Stimulated activated CD4-positive, alpha-beta T cell treated with anti-CD3 and anti-CD28 coated beads, Interleukin-12 subunit alpha, Interleukin-12 subunit beta, amount 100 ng/mL, for 48 hours (primary cell): ENCODE measurements at regions not wholly inside any gene's neighbourhood (a gene's known extent, or its start where the extent isn't known, plus 50 kb on each side); places are given as distances from the start of the nearest gene placed in this dataset.
"Not testable (repeated sequence)": the region's sequence is repeated elsewhere in the genome, so short reads cannot be mapped to it uniquely, and the experiment has no call there.

Source experiments
- DNase-seq, 3 donors: peaks; one replicate each; pipeline ENCODE4 v3.0.0-alpha.2; 2020; ENCODE audit warnings: low read depth in 2 of 3, low spot score in 1 of 3

DNA sequence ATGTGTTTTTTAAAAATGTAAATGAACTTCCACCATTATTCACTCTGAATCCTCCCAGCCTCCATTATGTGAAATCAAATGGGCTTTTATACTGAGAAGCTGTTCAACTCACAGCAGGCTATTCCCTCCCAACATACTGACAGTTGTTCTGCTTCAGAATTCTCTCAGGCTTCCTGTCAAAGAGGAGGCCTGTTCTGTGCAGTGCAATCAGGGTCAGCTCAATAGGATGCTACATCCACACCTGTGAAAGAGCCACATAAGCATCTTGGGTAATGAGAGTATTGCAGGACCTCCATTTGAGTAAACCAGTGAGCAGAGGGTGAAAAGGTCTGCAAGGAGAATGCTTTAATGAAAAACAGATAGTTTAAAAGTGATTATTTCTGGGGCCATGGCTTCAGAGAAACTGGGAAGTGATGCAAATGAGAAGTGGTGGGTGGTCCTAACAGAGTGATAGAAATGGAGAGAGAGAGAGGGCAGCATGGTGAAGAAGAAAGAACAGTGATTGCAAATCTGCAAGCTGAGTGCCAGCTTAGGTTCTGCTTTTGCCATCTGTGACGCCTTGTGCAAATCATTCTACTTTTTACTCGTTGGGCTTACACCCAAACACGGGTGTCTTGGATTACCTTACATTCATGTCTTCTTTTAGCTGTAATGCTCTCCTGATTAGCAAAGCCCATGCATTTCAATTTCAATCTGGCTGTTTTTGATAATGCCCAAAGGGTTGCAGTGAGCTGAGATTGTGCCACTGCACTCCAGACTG is 202.5 kb upstream of the NMUR2 start:
- DNase-seq = no peak

DNA sequence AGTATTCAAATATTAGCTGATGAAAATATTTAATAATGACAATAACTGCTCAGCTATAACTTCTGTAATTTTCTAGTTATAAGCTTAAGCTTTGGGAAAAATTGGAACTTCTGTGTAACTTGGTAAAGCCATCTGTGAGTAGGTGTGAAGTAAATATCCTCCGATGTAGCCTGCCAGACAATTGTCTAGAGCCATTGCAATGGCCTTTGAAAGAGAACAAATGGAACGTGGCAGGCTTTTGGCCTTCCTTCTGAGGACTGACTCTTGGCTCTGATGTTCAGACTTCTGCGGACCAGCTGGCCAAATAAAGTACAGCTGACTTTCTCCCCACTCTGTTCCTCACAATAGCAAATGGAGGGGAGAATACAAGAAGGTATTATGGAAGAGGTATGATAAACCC is 203.4 kb upstream of the NMUR2 start:
- DNase-seq = no peak

DNA sequence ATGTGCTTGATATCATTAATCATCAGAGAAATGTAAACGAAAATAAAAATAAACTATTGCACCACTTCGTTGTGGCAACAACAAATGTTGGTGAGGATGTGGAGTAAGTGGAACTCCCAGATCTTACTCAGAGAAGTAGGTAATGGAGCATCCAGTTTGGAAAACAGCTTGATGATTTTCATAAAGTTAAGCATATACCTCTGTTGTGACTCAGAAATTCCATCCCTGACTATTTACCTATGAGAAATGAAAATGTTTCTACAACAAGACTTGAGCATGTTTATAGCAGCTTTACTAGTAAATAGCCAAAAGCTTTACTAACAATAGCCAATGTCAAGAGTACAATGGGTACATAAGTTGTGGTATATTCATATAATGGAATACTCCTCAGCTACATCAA is 214.7 kb upstream of the NMUR2 start:
- no peak for DNase-seq

DNA sequence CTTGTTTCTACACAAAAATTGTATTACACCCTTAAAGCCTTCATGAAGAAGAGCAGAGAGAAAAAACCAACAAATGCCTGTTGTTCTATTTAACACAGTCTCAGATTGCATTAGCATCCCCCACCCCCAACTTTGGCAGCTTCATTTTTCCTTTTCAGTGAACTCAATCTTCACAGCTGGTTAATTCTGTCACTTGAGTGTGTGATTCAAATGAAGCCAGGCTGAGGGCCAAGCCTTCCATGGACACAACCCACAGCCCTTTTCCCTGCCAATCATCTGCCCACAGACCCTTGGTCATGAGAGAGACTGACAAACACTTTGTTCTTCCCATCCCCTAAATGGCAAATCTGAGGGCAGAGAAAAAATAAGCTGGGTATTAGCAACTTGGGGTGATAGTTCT is 217.5 kb upstream of the NMUR2 start:
- no peak for DNase-seq

DNA sequence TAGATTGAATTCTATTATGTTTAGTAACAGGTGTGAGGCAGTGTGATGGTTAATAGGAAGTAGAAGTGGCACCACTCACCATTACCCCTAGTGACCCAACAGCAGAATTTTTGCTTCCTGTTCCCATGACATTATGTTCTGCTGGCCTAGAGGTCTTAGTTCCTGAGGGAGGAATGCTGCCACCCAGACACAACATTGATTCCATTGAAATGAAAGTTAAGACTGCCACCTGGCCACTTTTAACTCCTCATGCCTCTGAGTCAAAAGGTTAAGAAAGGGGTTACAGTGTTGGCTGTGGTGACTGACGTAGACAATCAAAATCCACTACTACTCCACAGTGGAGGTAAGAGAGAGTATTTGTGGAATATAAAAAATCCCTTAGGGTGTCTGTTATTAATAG is 218.9 kb upstream of the NMUR2 start:
- DNase-seq = no peak

DNA sequence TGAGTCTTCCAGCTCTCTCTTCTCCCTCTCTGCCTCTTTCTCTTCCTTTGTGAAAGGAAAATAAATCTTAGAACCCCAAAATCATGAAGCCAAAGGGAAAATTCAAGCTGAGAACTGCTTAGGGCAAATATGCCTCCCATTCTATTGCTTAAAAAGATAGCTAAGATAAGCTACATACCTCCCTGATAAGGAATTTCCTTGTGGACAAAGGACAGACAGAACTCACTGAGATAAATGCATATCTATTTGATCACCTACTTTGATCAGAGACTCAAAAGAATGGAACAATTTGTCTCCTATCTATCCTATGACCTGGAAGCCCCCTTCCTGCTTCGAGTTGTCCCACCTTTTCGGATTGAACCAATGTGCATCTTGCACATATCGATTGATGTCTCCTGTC is 220.6 kb upstream of the NMUR2 start:
- DNase-seq = no peak

DNA sequence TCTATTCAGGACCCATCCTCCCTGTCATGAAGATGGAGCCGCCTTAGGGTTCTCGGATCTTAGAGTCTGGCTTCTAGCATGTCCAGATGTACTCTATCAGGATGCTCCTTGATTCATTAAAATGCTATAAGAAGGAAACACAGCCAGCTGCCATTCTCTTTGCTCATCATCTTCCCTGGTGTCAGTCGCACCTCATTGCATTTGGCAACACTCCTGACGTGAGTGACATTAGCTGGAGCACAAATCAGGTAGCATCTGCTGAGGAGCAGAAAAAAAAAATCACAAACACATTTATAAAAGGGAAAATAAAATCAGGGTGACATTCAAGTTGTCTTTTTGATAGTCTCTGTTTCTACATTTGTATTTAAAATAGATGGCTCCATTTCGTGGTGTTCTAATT is 226.1 kb upstream of the NMUR2 start:
- DNase-seq = no peak

DNA sequence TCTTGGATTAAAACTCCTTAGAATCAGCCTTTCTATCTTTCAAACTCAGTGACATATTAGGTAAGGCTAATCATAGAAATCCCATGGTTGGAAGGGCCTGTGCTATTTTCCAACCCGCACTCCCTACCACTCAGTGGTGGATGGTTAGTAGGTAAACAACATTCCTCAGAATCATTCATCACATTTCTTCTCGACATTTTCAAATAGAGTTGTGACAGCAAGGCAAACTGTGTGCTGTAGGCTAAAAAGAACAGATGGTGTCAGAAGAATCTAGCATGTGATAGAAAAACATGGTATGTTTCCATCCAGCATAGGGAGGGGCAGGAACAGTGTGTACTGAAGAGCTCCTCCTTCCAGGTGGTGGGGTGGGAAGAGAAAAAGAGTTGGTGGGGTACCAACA is 227.3 kb upstream of the NMUR2 start:
- DNase-seq = no peak

DNA sequence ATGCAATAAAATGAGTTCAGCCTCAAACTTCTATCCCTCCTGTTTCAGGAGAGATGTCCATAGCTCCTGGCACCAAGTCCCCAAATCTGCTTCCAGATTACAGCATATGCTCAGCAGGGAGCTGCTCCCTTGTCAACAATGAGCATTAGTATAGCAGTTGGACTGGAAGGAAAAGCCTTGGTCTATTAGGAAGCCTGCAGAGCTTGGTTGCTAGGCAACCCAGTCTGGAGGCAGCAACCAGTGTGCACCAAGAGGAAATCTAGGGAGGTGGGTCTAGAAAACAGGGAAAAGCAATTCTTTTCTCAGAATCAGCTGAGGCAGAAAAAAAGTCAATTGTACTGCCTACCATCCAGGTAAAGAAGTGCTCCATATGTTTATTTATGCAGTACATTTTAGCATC is 229.5 kb upstream of the NMUR2 start:
- no peak for DNase-seq

DNA sequence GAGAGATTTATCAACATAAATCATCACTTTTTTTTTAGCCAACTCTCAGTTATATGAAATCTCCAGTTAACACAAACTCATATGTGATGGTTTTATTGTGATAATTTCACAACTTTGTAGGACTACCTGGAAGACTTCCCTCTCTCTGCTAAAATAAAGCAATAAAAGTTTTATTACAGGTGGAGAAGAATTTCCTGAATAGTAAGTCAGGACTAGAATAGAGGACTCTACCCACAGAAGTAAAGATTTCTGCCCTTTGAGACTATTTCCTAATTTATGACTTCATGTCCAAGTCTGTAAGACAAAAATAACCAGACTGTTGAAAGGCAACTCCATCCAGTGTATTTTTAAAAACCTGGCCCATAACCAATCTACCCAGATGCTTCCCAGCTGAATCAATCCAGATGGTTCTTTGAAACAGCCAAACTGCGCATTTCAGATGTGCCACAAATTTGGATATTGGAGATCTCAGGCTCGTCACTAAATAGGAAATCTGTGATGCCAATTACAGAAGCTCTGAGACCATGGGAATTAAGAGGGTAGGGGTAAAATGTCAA is 234.0 kb upstream of the NMUR2 start:
- DNase-seq = no peak

DNA sequence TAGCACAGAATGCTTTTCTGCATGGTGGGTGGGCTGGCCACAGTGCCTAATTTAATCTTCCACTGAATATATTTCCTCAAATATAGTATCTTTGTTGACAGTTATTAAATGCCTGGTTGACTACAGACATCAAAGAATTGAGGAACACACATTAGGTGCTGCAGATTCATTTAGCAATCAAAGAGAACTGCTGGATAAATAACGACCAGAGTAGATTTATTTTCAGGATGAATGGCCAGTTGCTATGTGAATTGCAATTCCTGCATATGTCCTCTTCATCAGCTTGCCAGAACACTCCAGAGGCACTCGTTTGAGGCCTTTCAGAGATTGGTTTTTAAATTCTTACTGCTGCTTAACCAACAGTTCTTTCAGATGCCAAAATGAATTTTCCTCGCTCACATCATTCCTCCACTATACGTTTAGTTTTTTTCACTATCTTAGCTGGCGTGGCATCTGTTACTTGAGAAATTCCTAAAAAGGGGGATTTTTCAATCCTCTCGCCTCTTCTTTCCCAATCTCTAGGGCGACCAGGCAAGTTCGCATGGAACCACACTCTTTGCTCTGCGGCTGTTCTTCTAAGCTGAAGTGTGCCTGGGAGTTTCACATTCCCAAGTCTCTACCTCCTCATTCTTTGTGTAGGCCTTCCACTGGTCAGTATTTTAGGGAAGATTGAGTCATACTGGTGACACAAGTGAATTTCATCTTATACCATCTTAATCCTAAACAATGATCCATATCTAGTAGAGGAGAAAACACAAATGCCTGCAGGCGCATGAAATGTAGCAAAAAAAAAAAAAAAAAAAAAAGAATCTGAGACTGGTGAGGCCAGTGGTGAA is 237.1 kb upstream of the NMUR2 start:
- DNase-seq = no peak

DNA sequence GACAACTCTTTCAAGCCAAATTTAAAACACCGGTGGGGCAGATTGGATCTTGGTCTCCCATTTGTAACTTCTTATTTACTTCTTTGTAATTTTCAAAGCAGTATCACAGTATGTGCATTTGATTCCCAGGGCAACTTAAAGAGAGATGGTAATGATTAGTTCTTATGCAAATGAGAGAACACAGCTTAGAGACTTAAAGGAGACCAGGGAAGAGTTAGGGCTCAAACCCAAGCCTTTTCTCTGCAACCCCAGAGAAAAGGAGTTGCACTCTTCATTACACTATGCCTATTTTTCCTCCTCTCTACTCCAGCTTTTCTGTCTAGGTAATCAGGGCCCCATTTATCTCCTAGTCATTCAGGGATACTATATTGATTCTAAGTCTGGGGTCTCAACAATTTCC is 237.8 kb upstream of the NMUR2 start:
- DNase-seq = no peak

DNA sequence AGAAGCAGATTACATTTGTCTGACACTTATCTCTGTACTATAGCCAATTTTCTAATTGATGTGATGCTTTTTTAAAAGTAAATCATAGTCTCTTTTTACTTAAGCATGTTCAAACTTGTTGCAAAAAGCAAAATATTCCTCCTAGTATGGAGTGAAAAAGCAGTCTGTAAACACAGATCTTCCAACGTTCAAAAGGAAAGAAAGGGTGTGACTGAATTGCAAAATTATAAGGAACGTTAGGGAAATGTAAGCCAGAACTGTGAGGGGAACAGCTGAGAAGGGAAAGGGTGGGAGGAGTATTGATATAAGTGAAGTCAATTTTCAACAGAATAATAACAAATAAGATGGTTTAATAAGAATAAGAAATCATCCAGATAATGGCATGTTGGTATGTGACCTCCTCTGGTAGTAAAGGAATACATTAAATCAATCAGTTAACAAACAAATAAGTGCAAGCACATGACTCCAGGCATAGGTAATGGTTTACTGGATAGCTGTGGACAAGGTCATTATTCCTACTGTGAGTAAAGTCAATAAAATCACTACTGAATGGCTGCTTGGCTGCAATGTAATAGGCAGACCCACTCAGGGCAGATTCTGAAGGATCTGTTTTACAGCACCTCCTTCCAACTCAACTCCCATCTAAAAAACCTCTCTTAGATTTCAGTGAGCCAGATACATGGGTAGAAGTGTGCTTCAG is 239.1 kb upstream of the NMUR2 start:
- DNase-seq = no peak

DNA sequence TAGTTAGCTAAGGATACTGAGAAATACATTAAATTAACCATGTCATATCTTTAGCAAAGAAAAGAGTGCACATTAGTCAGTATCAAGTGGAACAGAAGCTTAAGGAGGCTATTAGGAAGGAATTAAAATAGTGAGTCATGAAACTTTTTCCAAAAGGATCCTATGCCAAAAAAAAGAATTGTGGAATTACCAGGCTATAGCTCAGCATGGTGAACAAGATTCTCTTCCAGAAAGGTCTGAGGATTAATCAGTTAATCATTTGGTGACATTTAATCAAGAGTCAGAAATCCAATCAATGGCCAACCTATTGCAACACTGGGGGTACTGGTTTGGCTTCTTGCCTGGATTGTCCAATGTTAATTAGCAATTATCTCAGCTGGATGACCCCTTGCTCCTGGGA is 244.5 kb upstream of the NMUR2 start:
- DNase-seq = no peak

DNA sequence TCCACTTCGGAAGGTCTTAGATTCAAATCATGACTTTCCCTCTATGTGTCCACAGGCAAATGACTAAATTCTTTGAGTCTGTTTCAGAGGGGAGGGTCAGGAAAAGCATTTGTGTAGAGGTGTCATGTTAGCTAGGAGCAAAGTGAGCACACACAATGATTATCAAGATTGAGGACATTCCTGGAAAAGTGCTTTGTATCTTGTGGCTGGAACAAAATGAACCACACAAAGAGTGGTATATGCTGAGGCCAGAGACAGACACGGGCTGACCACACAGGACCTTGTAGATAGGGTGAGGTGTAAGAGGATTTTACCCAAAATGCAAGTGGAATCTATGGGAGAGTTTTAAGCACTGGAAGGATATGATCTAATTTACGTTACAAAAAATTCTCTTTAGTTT is 245.3 kb upstream of the NMUR2 start:
- DNase-seq = no peak

DNA sequence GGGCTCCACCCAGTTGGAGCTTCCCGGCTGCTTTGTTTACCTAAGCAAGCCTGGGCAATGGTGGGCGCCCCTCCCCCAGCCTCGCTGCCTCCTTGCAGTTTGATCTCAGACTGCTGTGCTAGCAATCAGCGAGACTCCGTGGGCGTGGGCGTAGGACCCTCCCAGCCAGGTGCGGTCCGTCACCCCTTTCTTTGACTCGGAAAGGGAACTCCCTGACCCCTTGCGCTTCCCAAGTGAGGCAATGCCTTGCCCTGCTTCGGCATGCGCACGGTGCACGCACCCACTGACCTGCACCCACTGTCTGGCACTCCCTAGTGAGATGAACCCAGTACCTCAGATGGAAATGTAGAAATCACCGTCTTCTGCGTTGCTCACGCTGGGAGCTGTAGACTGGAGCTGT is 254.4 kb upstream of the NMUR2 start:
- not testable (repeated sequence) for DNase-seq

DNA sequence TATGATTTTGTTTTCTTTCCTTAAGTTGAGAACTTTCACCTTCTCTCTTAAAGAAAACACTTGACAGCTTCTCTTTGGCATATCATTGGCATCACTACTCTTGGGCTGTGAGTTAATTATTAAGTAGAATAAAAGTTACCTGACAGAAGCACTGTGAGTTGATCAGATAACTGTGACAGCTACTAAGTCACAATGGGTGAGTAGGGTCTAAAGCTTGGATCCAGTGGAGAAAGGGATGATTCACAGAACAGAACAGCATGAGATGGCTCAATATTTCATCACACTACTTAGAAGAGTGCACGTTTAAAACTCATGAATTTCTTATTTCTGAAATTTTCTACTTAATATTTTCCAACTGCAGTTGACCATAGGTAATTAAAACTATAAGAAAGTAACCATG is 268.5 kb upstream of the NMUR2 start:
- DNase-seq = no peak

DNA sequence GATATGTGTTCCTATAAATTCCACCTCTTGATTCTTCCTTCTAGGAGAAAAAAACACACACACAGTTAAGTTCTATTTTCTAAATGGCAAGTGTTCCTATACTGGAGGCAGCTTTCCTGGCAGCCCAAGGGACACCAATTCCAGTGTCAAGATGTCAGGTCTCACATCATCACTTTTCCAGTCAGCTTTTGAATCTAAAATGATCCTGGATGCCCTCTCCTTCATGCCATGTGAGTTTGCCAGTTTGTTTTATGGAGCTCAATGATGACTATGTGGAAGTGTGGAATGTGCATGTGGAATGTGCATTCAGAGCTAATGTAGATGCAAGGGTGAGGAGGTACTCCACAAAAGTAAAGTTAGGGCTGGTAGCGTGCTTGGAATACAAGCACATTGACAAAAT is 269.3 kb upstream of the NMUR2 start:
- DNase-seq = no peak

DNA sequence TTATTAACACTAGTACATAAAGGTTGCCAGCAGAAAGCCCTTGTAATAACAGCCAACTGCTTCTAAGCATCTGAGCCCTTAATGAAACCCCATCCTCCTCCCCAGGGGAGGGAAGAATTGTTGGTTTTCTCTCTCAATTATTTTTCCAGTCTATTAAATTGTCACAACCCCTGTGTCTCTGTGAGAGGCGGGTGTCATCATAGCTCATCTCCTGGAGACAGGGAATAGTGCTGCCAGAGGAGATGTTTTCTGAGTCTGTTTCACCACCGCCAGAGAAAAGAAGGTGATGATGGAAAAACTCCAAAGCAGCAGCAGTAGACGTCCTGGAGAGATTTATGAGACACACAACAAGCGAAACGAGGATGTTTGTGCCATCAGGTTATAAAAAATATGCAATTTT is 271.1 kb upstream of the NMUR2 start:
- no peak for DNase-seq

DNA sequence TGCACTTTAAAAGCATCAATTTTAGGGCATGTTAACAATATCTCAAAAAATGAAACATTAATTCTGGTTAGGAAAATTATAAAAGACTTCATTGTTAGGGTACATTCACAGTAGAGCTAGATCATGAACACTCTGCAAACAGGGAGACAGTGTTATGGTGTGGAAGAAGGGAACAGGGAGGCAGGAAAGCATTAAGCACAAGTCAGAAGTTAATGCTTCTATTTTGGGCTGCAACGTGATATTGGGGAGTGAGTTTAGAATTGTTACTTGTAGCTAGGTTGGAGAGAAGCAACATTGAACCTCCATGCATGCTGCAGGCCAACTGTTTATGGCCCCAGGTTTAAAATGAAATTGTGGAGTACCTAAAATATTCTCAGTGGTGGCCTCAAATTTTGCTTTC is 278.1 kb upstream of the NMUR2 start:
- no peak for DNase-seq

DNA sequence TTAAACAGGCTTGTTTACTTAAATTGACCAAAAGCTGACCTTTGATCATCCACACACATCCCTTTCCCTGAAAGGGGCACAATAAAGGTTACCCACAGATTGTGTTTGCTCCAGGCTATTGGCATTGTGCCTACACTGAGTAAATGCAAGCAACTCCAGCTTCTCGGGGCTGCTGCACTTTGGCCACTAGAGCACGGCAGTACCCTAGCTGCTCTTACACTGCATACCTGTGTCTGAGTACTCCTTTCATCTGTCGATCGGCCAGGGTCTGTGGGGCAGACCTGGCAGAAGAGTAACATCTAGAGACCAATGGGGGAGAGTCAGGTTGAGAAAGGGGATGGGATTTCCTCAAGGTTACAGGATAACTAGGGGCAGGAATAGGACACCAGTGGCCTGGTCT is 281.9 kb upstream of the NMUR2 start:
- DNase-seq = no peak
